HCT116 (cell line): ENCODE measurements at regions not wholly inside any gene's neighbourhood (a gene's known extent, or its start where the extent isn't known, plus 50 kb on each side); places are given as distances from the start of the nearest gene placed in this dataset.

Experiments used
- ATAC-seq: fragments of 200-7000 bp; cut with Tn5 transposase; 2 replicates; pipeline ENCODE4 v1.9.1; 2020; ENCODE audit warnings: mild to moderate bottlenecking, moderate library complexity
- BruUV-seq: library from RNA; stranded (reverse); fragments of 400-500 nt; replicated peaks from 2 replicates; lab custom pipeline; 2021; lab: Mats Ljungman, UMichigan
- CTCF ChIA-PET: fragments of 300-600 bp; sonication (Branson Sonifier 250); formaldehyde crosslinking; loops from one replicate; lab custom pipeline; 2021; ENCODE audit warnings: antibody characterized with exemption; lab: Charles Lee
- POLR2A ChIA-PET: fragments of 300-600, 350-600 bp; sonication (Branson Sonifier 250); formaldehyde crosslinking; loops from one replicate; lab custom pipeline; 2021; ENCODE audit warnings: antibody characterized with exemption; lab: Charles Lee
- RAD21 ChIA-PET, 2 experiments: fragments of 300-600 bp; sonication (Branson Sonifier 250); formaldehyde crosslinking; loops; one replicate each; lab custom pipeline; 2023; ENCODE audit warnings: low total read pairs in 2 of 2; ENCODE audit not compliant: uncharacterized antibody in 2 of 2, unreplicated experiment in 2 of 2, low non-redundant PET in 1 of 2; lab: Charles Lee
- DNase-seq: peaks from one replicate; pipeline ENCODE4 v3.0.0-alpha.2; 2010; ENCODE audit warnings: low read depth, low spot score
- H2AFZ ChIP-seq: fragments of 200-600 bp; shearing (Covaris generic), sonication (generic); 2 replicates; pipeline ENCODE4 v1.6.1; 2017; ENCODE audit warnings: low read depth, mixed run types, mixed read lengths, antibody characterized with exemption, low read length; ENCODE audit not compliant: poor library complexity, severe bottlenecking
- H3K27ac ChIP-seq: 2 replicates; pipeline ENCODE4 v1.5.1; 2012; ENCODE audit warnings: low read depth, low read length
- H3K27me3 ChIP-seq: fragments of 200-600 bp; sonication (generic); 2 replicates; pipeline ENCODE4 v1.6.1; 2016; ENCODE audit warnings: mixed run types, low read length, mixed read lengths; ENCODE audit not compliant: insufficient read depth
- H3K36me3 ChIP-seq, 2 experiments: fragments of 200-500 bp in 1 of 2; fragments of 200-600 bp in 1 of 2; sonication (Bioruptor generic) in 1 of 2; sonication (generic) in 1 of 2; 2 replicates each; pipeline versions ENCODE4 v1.5.1 to v1.6.1; 2014 to 2016; ENCODE audit warnings: low read length in 2 of 2, inconsistent platforms in 1 of 2, mixed read lengths in 1 of 2, mixed run types in 1 of 2; ENCODE audit not compliant: insufficient read depth in 2 of 2, control insufficient read depth in 1 of 2
- H3K4me1 ChIP-seq, 2 experiments: fragments of 200-600 bp in 1 of 2; sonication (generic) in 1 of 2; 2 replicates each; pipeline versions ENCODE4 v1.5.1 to v1.6.1; 2012 to 2017; ENCODE audit warnings: low read length in 2 of 2, inconsistent platforms in 1 of 2, mild to moderate bottlenecking in 1 of 2, mixed read lengths in 1 of 2, mixed run types in 1 of 2, moderate library complexity in 1 of 2; ENCODE audit not compliant: insufficient read depth in 2 of 2, control insufficient read depth in 1 of 2
- H3K4me2 ChIP-seq: fragments of 200-600 bp; sonication (generic); 2 replicates; pipeline ENCODE4 v1.6.1; 2017; ENCODE audit warnings: mixed run types, low read length, mixed read lengths
- H3K4me3 ChIP-seq, 2 experiments: fragments of 200-600 bp in 1 of 2; sonication (generic) in 1 of 2; replicated peaks in 1 of 2; 2 replicates each; pipeline ENCODE4 v1.5.1; 2011 to 2016; ENCODE audit warnings: low read length in 2 of 2, control low read depth in 1 of 2, low read depth in 1 of 2, mild to moderate bottlenecking in 1 of 2, mixed read lengths in 1 of 2, mixed run types in 1 of 2
- H3K79me2 ChIP-seq: fragments of 200-600 bp; sonication (generic); 2 replicates; pipeline ENCODE4 v1.6.1; 2017; ENCODE audit warnings: mild to moderate bottlenecking, mixed run types, low read length, moderate library complexity, mixed read lengths; ENCODE audit not compliant: insufficient read depth
- H3K9ac ChIP-seq: fragments of 200-600 bp; sonication (generic); 2 replicates; pipeline ENCODE4 v1.6.1; 2016; ENCODE audit warnings: low read length, mixed read lengths
- H3K9me2 ChIP-seq: fragments of 200-600 bp; sonication (generic), shearing (Covaris generic); 2 replicates; pipeline ENCODE4 v1.6.1; 2017; ENCODE audit warnings: mixed run types, mild to moderate bottlenecking, moderate library complexity; ENCODE audit not compliant: insufficient read depth
- H3K9me3 ChIP-seq, 2 experiments: fragments of 200-500 bp in 1 of 2; fragments of 200-600 bp in 1 of 2; sonication (Bioruptor generic) in 1 of 2; sonication (generic) in 1 of 2; 2 replicates each; pipeline ENCODE4 v1.6.1; 2014 to 2017; ENCODE audit warnings: low read length in 2 of 2, mixed read lengths in 2 of 2, inconsistent platforms in 1 of 2, low read depth in 1 of 2, mild to moderate bottlenecking in 1 of 2, mixed run types in 1 of 2, moderate library complexity in 1 of 2; ENCODE audit not compliant: control insufficient read depth in 1 of 2, insufficient read depth in 1 of 2
- H4K20me1 ChIP-seq: fragments of 200-600 bp; sonication (generic), shearing (Covaris generic); 2 replicates; pipeline ENCODE4 v1.6.1; 2017; ENCODE audit warnings: mixed run types, mild to moderate bottlenecking, moderate library complexity; ENCODE audit not compliant: insufficient read depth
- ELF1 ChIP-seq: IDR thresholded peaks from 2 replicates; pipeline ENCODE4 v1.6.1; 2012; ENCODE audit warnings: low read depth, borderline replicate concordance
- EZH2phosphoT487 ChIP-seq: fragments of 200-600 bp; IDR thresholded peaks from 2 replicates; pipeline ENCODE4 v1.6.1; 2018; ENCODE audit warnings: antibody characterized with exemption, borderline replicate concordance
- FOSL1 ChIP-seq: IDR thresholded peaks from 2 replicates; pipeline ENCODE4 v1.6.1; 2012; ENCODE audit warnings: low read depth
- JUND ChIP-seq: IDR thresholded peaks from 2 replicates; pipeline ENCODE4 v1.6.1; 2012
- POLR2A ChIP-seq: IDR thresholded peaks from 2 replicates; pipeline ENCODE4 v1.7.0; 2011; ENCODE audit warnings: borderline replicate concordance; ENCODE audit not compliant: insufficient read depth, insufficient read length; ENCODE audit errors: extremely low read depth
- RAD21 ChIP-seq: IDR thresholded peaks from 2 replicates; pipeline ENCODE4 v1.6.1; 2012; ENCODE audit warnings: low read depth, mild to moderate bottlenecking
- SP1 ChIP-seq: IDR thresholded peaks from 2 replicates; pipeline ENCODE4 v1.6.1; 2012; ENCODE audit warnings: low read depth
- YY1 ChIP-seq: IDR thresholded peaks from 2 replicates; pipeline ENCODE4 v1.6.1; 2011; ENCODE audit warnings: low read length, low read depth, moderate library complexity, mild to moderate bottlenecking; ENCODE audit not compliant: insufficient replicate concordance; ENCODE audit errors: extremely low read depth
- intact Hi-C: fragments of 100-400 bp; cut with micrococcal nuclease; formaldehyde crosslinking; loops from 2 replicates; pipeline ENCODE4 v1.10.0; 2022
- TF ChIP-seq, protein P1 (sequence below): IDR thresholded peaks from 2 replicates; pipeline ENCODE4 v1.6.1; 2012
- TF ChIP-seq, protein P2 (sequence below): IDR thresholded peaks from 2 replicates; pipeline ENCODE4 v1.6.1; 2012
- TF ChIP-seq, protein P3 (sequence below): IDR thresholded peaks from 2 replicates; pipeline ENCODE4 v1.6.1; 2012; ENCODE audit warnings: low read depth

DNA sequence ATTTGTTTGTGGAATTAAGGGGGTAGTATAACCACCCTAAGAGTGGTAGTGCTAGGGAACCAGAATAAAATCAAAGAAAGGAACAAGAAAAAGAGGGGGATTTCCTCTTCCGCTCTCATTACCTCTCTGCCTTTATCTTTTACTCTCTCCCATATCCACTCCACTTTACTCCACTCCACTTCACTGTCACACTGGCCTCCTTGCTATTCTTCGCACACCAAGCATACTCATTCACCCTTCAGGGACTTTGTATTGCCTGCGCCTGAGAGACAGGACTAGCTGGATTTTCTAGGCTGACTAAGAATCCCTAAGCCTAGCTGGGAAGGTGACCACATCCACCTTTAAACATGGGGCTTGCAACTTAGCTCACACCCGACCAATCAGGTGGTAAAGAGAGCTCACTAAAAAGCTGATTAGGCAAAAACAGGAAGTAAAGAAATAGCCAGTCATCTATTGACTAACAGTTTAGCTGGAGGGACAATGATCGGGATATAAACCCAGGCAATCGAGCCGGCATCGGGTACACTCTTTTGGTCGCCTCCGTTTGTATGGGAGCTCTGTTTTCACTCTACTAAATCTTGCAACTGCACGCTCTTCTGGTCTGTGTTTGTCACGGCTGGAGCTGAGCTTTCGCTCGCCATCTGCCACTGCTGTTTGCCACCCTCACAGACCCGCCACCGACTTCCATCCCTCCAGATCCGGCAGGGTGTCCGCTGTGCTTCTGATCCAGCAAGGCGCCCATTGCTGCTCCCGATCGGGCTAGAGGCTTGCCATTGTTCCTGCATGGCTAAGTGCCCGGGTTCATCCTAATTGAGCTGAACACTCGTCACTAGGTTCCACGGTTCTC is 121.8 kb downstream of the FAM170A start:
- BruUV-seq: no TSS peak

More for the DNA sequence above, 121.8 kb downstream of the FAM170A start:
- no peak for ATAC-seq
- intact Hi-C loops: no loop called here
- no peaks in the 10 kb centered on the region for H3K27me3 ChIP-seq
- DNase-seq: no peak
- CTCF ChIA-PET: no interaction called here
- H3K9me3 ChIP-seq: no peaks in the 10 kb centered on the region
- POLR2A ChIA-PET: no interaction called here
- RAD21 ChIA-PET: no interaction called here
- H3K4me2 ChIP-seq: no peak overlapping the region
- H3K79me2 ChIP-seq: no peaks in the 10 kb centered on the region
- no peak overlapping the region for H2AFZ ChIP-seq
- H3K4me1 ChIP-seq: no peaks in the 10 kb centered on the region
- TF ChIP-seq RAD21 (no peak), SP1 (no peak), POLR2A (no peak), ELF1 (no peak), FOSL1 (no peak), EZH2phosphoT487 (no peak), JUND (no peak), YY1 (no peak)
- TF ChIP-seq, protein P1, sequence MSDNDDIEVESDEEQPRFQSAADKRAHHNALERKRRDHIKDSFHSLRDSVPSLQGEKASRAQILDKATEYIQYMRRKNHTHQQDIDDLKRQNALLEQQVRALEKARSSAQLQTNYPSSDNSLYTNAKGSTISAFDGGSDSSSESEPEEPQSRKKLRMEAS: no peak
- TF ChIP-seq, protein P2, sequence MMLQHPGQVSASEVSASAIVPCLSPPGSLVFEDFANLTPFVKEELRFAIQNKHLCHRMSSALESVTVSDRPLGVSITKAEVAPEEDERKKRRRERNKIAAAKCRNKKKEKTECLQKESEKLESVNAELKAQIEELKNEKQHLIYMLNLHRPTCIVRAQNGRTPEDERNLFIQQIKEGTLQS: no peak
- TF ChIP-seq, protein P3, sequence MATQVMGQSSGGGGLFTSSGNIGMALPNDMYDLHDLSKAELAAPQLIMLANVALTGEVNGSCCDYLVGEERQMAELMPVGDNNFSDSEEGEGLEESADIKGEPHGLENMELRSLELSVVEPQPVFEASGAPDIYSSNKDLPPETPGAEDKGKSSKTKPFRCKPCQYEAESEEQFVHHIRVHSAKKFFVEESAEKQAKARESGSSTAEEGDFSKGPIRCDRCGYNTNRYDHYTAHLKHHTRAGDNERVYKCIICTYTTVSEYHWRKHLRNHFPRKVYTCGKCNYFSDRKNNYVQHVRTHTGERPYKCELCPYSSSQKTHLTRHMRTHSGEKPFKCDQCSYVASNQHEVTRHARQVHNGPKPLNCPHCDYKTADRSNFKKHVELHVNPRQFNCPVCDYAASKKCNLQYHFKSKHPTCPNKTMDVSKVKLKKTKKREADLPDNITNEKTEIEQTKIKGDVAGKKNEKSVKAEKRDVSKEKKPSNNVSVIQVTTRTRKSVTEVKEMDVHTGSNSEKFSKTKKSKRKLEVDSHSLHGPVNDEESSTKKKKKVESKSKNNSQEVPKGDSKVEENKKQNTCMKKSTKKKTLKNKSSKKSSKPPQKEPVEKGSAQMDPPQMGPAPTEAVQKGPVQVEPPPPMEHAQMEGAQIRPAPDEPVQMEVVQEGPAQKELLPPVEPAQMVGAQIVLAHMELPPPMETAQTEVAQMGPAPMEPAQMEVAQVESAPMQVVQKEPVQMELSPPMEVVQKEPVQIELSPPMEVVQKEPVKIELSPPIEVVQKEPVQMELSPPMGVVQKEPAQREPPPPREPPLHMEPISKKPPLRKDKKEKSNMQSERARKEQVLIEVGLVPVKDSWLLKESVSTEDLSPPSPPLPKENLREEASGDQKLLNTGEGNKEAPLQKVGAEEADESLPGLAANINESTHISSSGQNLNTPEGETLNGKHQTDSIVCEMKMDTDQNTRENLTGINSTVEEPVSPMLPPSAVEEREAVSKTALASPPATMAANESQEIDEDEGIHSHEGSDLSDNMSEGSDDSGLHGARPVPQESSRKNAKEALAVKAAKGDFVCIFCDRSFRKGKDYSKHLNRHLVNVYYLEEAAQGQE: no peak
- H3K27ac ChIP-seq: no peak overlapping the region
- no peaks in the 10 kb centered on the region for H3K36me3 ChIP-seq
- H4K20me1 ChIP-seq: no peaks in the 10 kb centered on the region
- H3K9ac ChIP-seq: no peak overlapping the region
- no peaks in the 10 kb centered on the region for H3K9me2 ChIP-seq
- H3K4me3 ChIP-seq: no peak overlapping the region
